ENCODE measurements at regions not wholly inside any gene's neighbourhood (a gene's known extent, or its start where the extent isn't known, plus 50 kb on each side); places are given as distances from the start of the nearest gene placed in this dataset.

DNA sequence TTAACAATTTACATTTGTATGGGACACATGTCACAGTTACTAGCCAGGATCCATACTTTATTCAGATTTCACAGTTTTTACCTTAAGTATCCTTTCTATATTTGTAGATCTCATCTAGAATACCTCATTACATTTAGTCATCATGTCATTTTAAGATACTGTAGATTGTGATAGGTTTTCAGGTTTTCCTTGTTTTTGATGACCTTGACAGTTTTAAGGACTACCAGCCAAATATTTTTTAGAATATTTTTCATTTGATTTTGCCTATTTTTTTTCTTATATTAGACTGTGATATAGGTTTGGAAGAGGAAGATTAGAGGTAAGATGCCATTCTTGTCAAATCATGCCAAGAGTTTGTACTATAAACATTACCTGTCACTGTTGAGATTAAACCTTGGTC is 460.3 kb downstream of the ANKRD7 start:
- H3K4me3 ChIP-seq (ENCODE audit: low read length) = no peak overlapping the region
- DNase-seq (no peak), ATAC-seq (no peak)
- TF ChIP-seq, protein P1, sequence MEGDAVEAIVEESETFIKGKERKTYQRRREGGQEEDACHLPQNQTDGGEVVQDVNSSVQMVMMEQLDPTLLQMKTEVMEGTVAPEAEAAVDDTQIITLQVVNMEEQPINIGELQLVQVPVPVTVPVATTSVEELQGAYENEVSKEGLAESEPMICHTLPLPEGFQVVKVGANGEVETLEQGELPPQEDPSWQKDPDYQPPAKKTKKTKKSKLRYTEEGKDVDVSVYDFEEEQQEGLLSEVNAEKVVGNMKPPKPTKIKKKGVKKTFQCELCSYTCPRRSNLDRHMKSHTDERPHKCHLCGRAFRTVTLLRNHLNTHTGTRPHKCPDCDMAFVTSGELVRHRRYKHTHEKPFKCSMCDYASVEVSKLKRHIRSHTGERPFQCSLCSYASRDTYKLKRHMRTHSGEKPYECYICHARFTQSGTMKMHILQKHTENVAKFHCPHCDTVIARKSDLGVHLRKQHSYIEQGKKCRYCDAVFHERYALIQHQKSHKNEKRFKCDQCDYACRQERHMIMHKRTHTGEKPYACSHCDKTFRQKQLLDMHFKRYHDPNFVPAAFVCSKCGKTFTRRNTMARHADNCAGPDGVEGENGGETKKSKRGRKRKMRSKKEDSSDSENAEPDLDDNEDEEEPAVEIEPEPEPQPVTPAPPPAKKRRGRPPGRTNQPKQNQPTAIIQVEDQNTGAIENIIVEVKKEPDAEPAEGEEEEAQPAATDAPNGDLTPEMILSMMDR (IDR thresholded peaks at IDR 0.05) = no peak
- no peaks in the 10 kb centered on the region for H3K9me3 ChIP-seq (ENCODE audit: control insufficient read depth, insufficient read depth, low read length)
- Mint-ChIP-seq H3K27me3 (ENCODE audit: low read depth in 2 of 2) (no peaks in the 10 kb centered on the region), H3K27ac (no peak overlapping the region), H3K36me3 (no peaks in the 10 kb centered on the region), H3K9me3 (peaks cover 7 to 13% of the 10 kb centered on the region in 2 donors), H3K4me3 (no peak overlapping the region), H3K4me1 (no peaks in the 10 kb centered on the region)
- intact Hi-C loops (cut with micrococcal nuclease) = no loop called here
- no peaks in the 10 kb centered on the region for H3K27me3 ChIP-seq (ENCODE audit: control insufficient read depth, insufficient read depth, low read length)
- H3K36me3 ChIP-seq (ENCODE audit: control insufficient read depth, insufficient read depth, low read length) = no peaks in the 10 kb centered on the region
- H3K27ac ChIP-seq (ENCODE audit: low read length) = no peak overlapping the region
- H3K4me1 ChIP-seq (ENCODE audit: control insufficient read depth, insufficient read depth, low read length) = no peaks in the 10 kb centered on the region

DNA sequence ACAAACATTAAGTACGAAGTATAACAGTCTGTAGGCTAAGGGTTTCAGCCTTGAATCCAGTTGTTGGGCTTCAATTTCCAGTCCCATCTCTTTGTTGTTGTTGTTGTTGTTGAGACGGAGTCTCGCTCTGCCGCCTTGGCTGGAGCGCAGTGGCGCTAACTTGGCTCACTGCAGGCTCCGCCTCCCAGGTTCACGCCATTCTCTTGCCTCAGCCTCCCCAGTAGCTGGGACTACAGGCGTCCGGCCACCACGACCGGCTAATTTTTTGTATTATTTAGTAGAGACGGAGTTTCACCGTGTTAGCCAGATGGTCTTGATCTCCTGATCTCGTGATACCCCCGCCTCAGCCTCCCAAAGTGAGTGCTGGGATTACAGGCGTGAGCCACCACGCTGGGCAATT is 464.9 kb downstream of the ANKRD7 start:
- ATAC-seq (no peak), DNase-seq (no peak)
- intact Hi-C loops (cut with micrococcal nuclease) = no loop called here
- WGBS (ENCODE audit: insufficient coverage) = 93% methylated on average over 17 of the region's 18 CpGs
- TF ChIP-seq, protein P1 (IDR thresholded peaks at IDR 0.05) = no peak
- no peak overlapping the region for H3K4me3 Mint-ChIP-seq
- H3K36me3 Mint-ChIP-seq = no peaks in the 10 kb centered on the region
- no peaks in the 10 kb centered on the region for H3K36me3 ChIP-seq (ENCODE audit: control insufficient read depth, insufficient read depth, low read length)
- no peak overlapping the region for H3K27ac Mint-ChIP-seq
- H3K27ac ChIP-seq (ENCODE audit: low read length) = no peak overlapping the region
- H3K4me3 ChIP-seq (ENCODE audit: low read length) = no peak overlapping the region
- peaks cover 2 to 9% of the 10 kb centered on the region in 2 donors for H3K9me3 Mint-ChIP-seq
- H3K4me1 Mint-ChIP-seq = no peaks in the 10 kb centered on the region
- no peaks in the 10 kb centered on the region for H3K4me1 ChIP-seq (ENCODE audit: control insufficient read depth, insufficient read depth, low read length)
- no peaks in the 10 kb centered on the region for H3K9me3 ChIP-seq (ENCODE audit: control insufficient read depth, insufficient read depth, low read length)
- no peaks in the 10 kb centered on the region for H3K27me3 Mint-ChIP-seq (ENCODE audit: low read depth in 2 of 2)
- no peaks in the 10 kb centered on the region for H3K27me3 ChIP-seq (ENCODE audit: control insufficient read depth, insufficient read depth, low read length)

GRCh38 chr7:118696879-118697278 is 472.4 kb downstream of the ANKRD7 start:
- H3K27me3 Mint-ChIP-seq (ENCODE audit: low read depth in 2 of 2) = no peaks in the 10 kb centered on the region
- Histone ChIP-seq H3K9me3 (ENCODE audit: control insufficient read depth, insufficient read depth, low read length) (no peaks in the 10 kb centered on the region), H3K27ac (ENCODE audit: low read length) (no peak overlapping the region), H3K27me3 (ENCODE audit: control insufficient read depth, insufficient read depth, low read length) (no peaks in the 10 kb centered on the region), H3K4me3 (ENCODE audit: low read length) (no peak overlapping the region), H3K36me3 (ENCODE audit: control insufficient read depth, insufficient read depth, low read length) (no peaks in the 10 kb centered on the region), H3K4me1 (ENCODE audit: control insufficient read depth, insufficient read depth, low read length) (no peaks in the 10 kb centered on the region)
- no peak for DNase-seq
- intact Hi-C loops (cut with micrococcal nuclease) = no loop called here
- TF ChIP-seq, protein P1 (IDR thresholded peaks at IDR 0.05) = no peak
- no peaks in the 10 kb centered on the region for H3K36me3 Mint-ChIP-seq
- H3K4me3 Mint-ChIP-seq = no peak overlapping the region
- H3K4me1 Mint-ChIP-seq = no peaks in the 10 kb centered on the region
- 82% methylated on average over 1 of the region's 2 CpGs for WGBS (ENCODE audit: insufficient coverage)
- no peak overlapping the region for H3K27ac Mint-ChIP-seq
- peaks cover 11 to 16% of the 10 kb centered on the region in 2 donors for H3K9me3 Mint-ChIP-seq
- no peak for ATAC-seq

GRCh38 chr7:118699222-118699621 is 474.7 kb downstream of the ANKRD7 start:
- H3K9me3 Mint-ChIP-seq = peaks cover 9 to 14% of the 10 kb centered on the region in 2 donors
- no peaks in the 10 kb centered on the region for H3K4me1 Mint-ChIP-seq
- intact Hi-C loops (cut with micrococcal nuclease) = no loop called here
- DNase-seq (no peak), ATAC-seq (no peak)
- no peak overlapping the region for H3K27ac Mint-ChIP-seq
- H3K4me3 ChIP-seq (ENCODE audit: low read length) = no peak overlapping the region
- H3K27me3 ChIP-seq (ENCODE audit: control insufficient read depth, insufficient read depth, low read length) = no peaks in the 10 kb centered on the region
- H3K27ac ChIP-seq (ENCODE audit: low read length) = no peak overlapping the region
- H3K36me3 Mint-ChIP-seq = no peaks in the 10 kb centered on the region
- TF ChIP-seq, protein P1 (IDR thresholded peaks at IDR 0.05) = no peak
- H3K4me1 ChIP-seq (ENCODE audit: control insufficient read depth, insufficient read depth, low read length) = no peaks in the 10 kb centered on the region
- H3K36me3 ChIP-seq (ENCODE audit: control insufficient read depth, insufficient read depth, low read length) = no peaks in the 10 kb centered on the region
- no peak overlapping the region for H3K4me3 Mint-ChIP-seq
- WGBS (ENCODE audit: insufficient coverage) = 69% methylated on average over 4 of the region's 4 CpGs
- H3K9me3 ChIP-seq (ENCODE audit: control insufficient read depth, insufficient read depth, low read length) = no peaks in the 10 kb centered on the region
- no peaks in the 10 kb centered on the region for H3K27me3 Mint-ChIP-seq (ENCODE audit: low read depth in 2 of 2)

All from natural killer cell (primary cell).